Heart left ventricle (tissue), 13 donors: ENCODE measurements at regions not wholly inside any gene's neighbourhood (a gene's known extent, or its start where the extent isn't known, plus 50 kb on each side); places are given as distances from the start of the nearest gene placed in this dataset.

Source experiments
- CTCF ChIP-seq, 12 donors: fragments of 200-600 bp; sonication (generic) in 4 of 12; IDR thresholded peaks; one replicate each; pipeline versions ENCODE4 v1.5.0 to v1.8.0; 2018 to 2022; ENCODE audit warnings: antibody characterized with exemption in 12 of 12, mild to moderate bottlenecking in 5 of 12
- POLR2A ChIP-seq, 2 donors: fragments of 450-650 bp; IDR thresholded peaks; one replicate each; pipeline ENCODE4 v1.6.1; 2017; ENCODE audit warnings: antibody characterized with exemption in 2 of 2, mild to moderate bottlenecking in 2 of 2, moderate library complexity in 2 of 2
- donor health status: ischemic (EF 13 %, LVEDD 7.1; RV severe dilation, severe dysfunction).
- donor health status: DM: no; HTN: yes; CAD: no.
- donor health status: DM: no; HTN: no; CAD: no.
- donor health status: ischemic (EF 25% LVEDD 6.9; RV normal size, moderate dysfunction).
- donor health status: ischemic (EF 25% LVEDD 5.7; RV mildly dilated, moderate dysfunction).
- donor health status: ischemic (EF 35%, LVEDD 5.7; RV mildly dilated, moderate dysfunction).
- donor health status: nonischemic (EF 11% LVEDD 7.7; RV severe dilation, severe dysfunction).
- donor health status: DM: yes; HTN: yes; CAD: no.
- donor health status: PGD.
- donor health status: ischemic (EF 29% LVEDD 5.4; RV normal size, mild dysfunction).
- donor health status: nonischemic (EF 23%, LVEDD 6.1; RV moderate dilation, normal function).

GRCh38 chr1:59071876-59072582 is 224.9 kb upstream of the FGGY start:
- TF ChIP-seq POLR2A (IDR thresholded peaks at IDR 0.05): no peak
- no peak for TF ChIP-seq CTCF (IDR thresholded peaks at IDR 0.05)
